Esophagus (tissue), 2 donors: ENCODE measurements at regions not wholly inside any gene's neighbourhood (a gene's known extent, or its start where the extent isn't known, plus 50 kb on each side); places are given as distances from the start of the nearest gene placed in this dataset.

Experiments
- H3K27ac ChIP-seq, 2 donors: one replicate each; pipeline ENCODE4 v1.5.1; 2013; ENCODE audit warnings: low read depth in 2 of 2, mild to moderate bottlenecking in 2 of 2, inconsistent platforms in 1 of 2, low read length in 1 of 2, moderate library complexity in 1 of 2
- H3K27me3 ChIP-seq, 2 donors: one replicate each; pipeline ENCODE4 v1.6.1; 2013; ENCODE audit warnings: low read length in 2 of 2, control low read depth in 1 of 2, mild to moderate bottlenecking in 1 of 2; ENCODE audit not compliant: insufficient read depth in 2 of 2, control insufficient read depth in 1 of 2
- H3K36me3 ChIP-seq, 2 donors: one replicate each; pipeline ENCODE4 v1.6.1; 2013; ENCODE audit warnings: low read length in 1 of 2; ENCODE audit not compliant: control insufficient read depth in 2 of 2, insufficient read depth in 2 of 2
- H3K4me1 ChIP-seq, 2 donors: one replicate each; pipeline ENCODE4 v1.6.1; 2013; ENCODE audit warnings: low read length in 1 of 2; ENCODE audit not compliant: control insufficient read depth in 2 of 2, insufficient read depth in 2 of 2
- H3K4me3 ChIP-seq, 2 donors: one replicate each; pipeline ENCODE4 v1.5.1; 2013; ENCODE audit warnings: low read length in 2 of 2, mild to moderate bottlenecking in 2 of 2, low read depth in 1 of 2, moderate library complexity in 1 of 2
- H3K9me3 ChIP-seq, 2 donors: one replicate each; pipeline ENCODE4 v1.6.1; 2013; ENCODE audit warnings: mild to moderate bottlenecking in 2 of 2, low read depth in 1 of 2, low read length in 1 of 2, moderate library complexity in 1 of 2; ENCODE audit not compliant: control insufficient read depth in 2 of 2, insufficient read depth in 1 of 2
- WGBS, 2 donors: extraction: QIAGEN DNeasy Blood & Tissue Kit; methylation state at CpG; one replicate each; pipeline ENCODE4 v1.1.7; 2013; 5-methylcytosine and 5-hydroxymethylcytosine counted together
- donor health status: healthy with polysubstance abuse.
- donor health status: Bipolar disorder and iron deficiency.

DNA sequence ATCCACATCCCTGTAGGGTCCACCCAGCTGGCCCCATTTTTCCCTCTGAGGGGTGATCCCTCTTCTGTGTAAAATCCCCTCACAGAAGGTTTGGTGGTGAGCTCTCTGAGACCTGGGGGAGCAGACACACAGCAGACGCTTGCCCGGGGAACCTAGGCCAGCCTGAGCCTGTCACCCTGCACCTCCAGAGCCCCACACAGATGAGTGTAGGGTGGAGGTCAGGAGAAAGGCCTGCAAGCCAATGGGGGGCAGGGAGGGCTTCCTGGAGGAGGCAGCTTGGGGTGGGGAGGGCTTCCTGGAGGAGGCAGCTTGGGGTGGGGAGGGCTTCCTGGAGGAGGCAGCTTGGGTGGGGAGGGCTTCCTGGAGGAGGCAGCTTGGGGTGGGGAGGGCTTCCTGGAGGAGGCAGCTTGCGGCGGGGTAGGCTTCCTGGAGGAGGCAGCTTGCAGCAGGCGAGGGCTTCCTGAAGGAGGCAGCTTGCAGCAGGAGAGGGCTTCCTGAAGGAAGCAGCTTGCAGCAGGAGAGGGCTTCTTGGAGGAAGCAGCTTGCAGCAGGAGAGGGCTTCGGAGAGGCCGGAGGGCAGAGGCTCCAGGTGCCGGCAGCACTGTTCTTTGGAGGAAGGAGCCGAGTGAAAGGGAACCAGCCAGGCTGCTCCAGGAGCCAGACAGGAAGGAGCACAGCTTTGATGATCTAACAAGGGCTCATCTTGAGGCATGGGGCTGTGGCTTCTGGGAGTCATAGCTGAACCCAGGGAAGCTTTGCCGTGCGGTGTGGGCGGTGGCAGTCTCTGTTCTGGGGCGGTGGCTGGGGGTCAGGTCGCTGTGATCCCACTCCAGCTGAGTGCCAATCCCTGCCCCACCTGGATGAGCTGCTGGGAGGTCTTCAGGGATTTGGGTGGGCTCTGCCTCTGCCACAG, 83.7 kb upstream of the ZNF469 start:
- Histone ChIP-seq H3K4me1 (peaks cover 0 to 14% of the 10 kb centered on the region in 2 donors), H3K9me3 (peaks cover 0 to 6% of the 10 kb centered on the region in 2 donors), H3K27ac (no peak overlapping the region), H3K36me3 (no peaks in the 10 kb centered on the region), H3K4me3 (no peak overlapping the region), H3K27me3 (no peaks in the 10 kb centered on the region)
- WGBS, 2 donors: 49 to 61% methylated on average over 14 of the region's 14 CpGs

DNA sequence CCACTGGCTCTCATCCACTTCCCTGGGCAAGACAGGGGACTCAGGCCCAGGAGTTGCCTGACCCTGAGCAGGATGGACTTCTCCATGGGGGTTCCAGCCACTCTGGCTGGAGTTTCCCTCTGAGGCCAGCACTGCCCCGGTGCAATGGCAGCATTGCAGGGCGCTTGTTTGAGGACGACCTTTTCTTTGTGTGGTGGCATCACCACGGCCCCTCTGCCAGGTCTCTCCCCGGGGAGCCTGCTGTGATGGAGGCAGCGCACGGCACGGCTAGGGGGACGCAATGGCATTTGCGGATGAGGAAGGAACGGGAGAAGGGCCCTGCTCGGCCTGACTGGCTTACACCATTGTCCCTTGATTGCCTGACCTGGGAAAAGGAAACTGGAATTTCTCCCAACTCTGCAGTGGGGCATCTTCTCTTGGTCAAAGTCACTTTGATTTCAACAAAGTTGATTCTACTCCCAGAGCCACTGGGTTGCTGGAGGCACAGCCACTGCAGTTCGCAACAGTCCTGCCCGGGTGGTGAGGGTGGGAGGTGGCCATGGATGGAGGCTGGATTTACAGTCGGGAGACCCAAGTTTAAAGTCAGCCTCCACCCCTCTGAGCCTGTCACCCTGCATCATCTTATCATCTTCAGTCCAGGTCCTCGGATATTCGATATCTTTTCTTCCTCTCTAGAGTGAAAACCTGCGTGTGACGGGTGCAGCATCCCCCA, 82.9 kb upstream of the ZNF469 start:
- H3K9me3 ChIP-seq: peaks cover 0 to 6% of the 10 kb centered on the region in 2 donors
- WGBS, 2 donors: 89 to 90% methylated on average over 19 of the region's 19 CpGs
- H3K4me1 ChIP-seq: peaks cover 0 to 14% of the 10 kb centered on the region in 2 donors
- no peak overlapping the region for H3K4me3 ChIP-seq
- H3K27ac ChIP-seq: no peak overlapping the region
- H3K36me3 ChIP-seq: no peaks in the 10 kb centered on the region
- H3K27me3 ChIP-seq: no peaks in the 10 kb centered on the region

DNA sequence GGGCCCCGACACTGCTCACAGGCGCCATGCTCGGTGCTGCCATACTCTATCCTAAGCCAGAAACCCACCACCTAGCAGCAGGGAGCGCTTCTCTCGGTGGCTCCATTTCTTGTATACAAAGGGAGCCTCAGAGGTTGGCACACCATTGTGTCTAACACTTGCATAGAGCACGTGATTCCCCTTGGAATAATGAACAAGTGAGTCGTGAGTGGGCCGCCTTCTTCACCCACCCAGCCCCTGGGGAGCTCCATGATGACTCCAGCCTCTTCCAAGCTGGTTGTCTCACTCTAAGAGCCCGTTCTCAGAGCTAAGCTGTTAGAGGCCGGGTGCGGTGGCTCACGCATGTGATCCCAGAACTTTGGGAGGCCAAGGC, 82.3 kb upstream of the ZNF469 start:
- Histone ChIP-seq H3K27ac (no peak overlapping the region), H3K4me3 (no peak overlapping the region), H3K27me3 (no peaks in the 10 kb centered on the region), H3K36me3 (no peaks in the 10 kb centered on the region), H3K4me1 (peaks cover 0 to 19% of the 10 kb centered on the region in 2 donors), H3K9me3 (peaks cover 0 to 10% of the 10 kb centered on the region in 2 donors)
- 86 to 88% methylated on average over 12 of the region's 12 CpGs for WGBS, 2 donors

DNA sequence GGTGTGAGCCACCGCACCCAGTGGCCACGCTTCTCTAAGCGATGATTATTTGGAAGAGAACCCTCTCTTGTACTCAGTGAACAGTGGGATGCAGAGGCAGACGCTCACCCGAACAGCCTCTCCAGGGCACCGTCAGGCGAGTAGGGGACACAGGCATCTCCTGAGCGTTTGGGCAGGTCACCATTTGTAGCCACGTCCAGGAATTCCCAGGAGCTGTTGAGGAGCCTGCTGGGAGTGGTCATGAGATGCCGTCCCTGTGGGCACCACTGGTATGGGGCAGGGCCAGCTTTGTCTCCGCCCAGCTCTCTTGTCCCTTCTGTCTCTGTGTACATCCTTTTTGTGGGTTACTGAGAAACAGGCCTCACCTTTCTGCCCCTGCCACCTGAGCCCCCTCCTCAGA, 81.3 kb upstream of the ZNF469 start:
- Histone ChIP-seq H3K27ac (no peak overlapping the region), H3K4me1 (peaks cover 0 to 20% of the 10 kb centered on the region in 2 donors), H3K36me3 (no peaks in the 10 kb centered on the region), H3K27me3 (no peaks in the 10 kb centered on the region), H3K9me3 (peaks cover 0 to 9% of the 10 kb centered on the region in 2 donors), H3K4me3 (no peak overlapping the region)
- WGBS, 2 donors: 85 to 90% methylated on average over 11 of the region's 11 CpGs

DNA sequence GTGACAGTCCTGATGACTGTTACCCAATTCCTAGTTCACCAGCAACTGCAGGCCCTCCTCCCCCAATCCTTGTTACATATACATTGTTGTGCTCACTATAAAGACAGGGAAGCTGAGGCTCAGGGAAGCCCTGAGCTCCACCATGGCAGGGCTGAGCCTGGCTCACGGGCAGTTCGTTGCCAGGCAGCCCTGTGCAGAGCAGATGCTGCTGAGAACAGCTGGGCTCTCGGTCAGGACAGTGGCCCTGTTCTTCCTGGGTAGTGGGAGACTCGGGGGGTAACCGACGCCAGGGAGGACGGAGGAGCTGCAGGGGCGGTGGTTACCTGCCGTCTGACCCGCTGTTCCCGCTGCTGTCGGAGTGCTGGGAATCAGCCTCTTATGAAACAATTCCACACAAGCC, 80.9 kb upstream of the ZNF469 start:
- WGBS, 2 donors: 51 to 73% methylated on average over 12 of the region's 12 CpGs
- H3K27ac ChIP-seq: no peak overlapping the region
- H3K4me3 ChIP-seq: no peak overlapping the region
- peaks cover 0 to 15% of the 10 kb centered on the region in 2 donors for H3K4me1 ChIP-seq
- H3K36me3 ChIP-seq: no peaks in the 10 kb centered on the region
- peaks cover 0 to 6% of the 10 kb centered on the region in 2 donors for H3K9me3 ChIP-seq
- no peaks in the 10 kb centered on the region for H3K27me3 ChIP-seq

DNA sequence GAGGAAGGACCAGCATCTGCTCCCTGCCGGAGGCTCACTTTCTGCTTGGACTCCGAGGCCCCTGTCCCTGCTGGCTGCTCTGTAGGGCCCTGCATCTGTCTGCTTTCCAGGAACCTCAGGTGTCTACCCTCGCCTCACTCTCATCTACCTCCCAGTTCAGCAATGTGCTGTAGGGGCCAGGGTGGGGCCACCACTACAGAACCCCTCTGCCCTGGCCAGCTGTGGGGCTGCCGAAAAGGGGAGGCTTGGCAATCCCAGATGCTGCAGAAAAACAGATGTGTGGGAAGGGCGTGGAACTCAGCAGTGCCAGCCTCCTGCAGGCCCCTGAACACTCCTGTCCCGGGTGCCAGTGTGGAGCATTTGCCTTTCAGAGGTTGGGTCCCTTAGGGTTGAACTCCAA, 80.1 kb upstream of the ZNF469 start:
- H3K9me3 ChIP-seq: peaks cover 0 to 6% of the 10 kb centered on the region in 2 donors
- H3K27ac ChIP-seq: no peak overlapping the region
- no peak overlapping the region for H3K4me3 ChIP-seq
- WGBS, 2 donors: 80 to 84% methylated on average over 6 of the region's 6 CpGs
- H3K4me1 ChIP-seq: peaks cover 0 to 15% of the 10 kb centered on the region in 2 donors
- no peaks in the 10 kb centered on the region for H3K36me3 ChIP-seq
- no peaks in the 10 kb centered on the region for H3K27me3 ChIP-seq

DNA sequence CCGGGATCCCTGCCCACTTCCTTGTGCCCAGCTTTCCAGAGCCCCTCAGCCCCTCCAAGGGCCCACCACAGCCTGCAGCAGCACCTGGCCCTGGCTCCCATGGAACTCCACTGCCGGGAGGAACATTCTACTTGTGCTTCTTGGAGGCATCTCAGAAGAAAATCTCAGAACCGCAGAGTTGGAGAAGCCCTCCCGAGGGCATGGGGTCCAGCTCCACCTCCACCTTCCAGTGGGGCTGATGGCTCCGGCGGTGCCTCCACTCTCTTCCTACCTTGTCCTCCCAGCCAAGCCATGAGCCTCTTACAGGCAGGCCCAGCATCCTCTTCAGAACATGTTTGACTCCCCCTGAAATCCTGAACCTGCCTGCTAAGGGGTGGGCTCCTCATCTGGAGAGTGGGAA, 79.4 kb upstream of the ZNF469 start:
- H3K9me3 ChIP-seq: peaks cover 0 to 6% of the 10 kb centered on the region in 2 donors
- H3K4me3 ChIP-seq: no peak overlapping the region
- H3K27ac ChIP-seq: no peak overlapping the region
- WGBS, 2 donors: 78 to 81% methylated on average over 6 of the region's 6 CpGs
- H3K27me3 ChIP-seq: no peaks in the 10 kb centered on the region
- peaks cover 0 to 11% of the 10 kb centered on the region in 2 donors for H3K4me1 ChIP-seq
- H3K36me3 ChIP-seq: no peaks in the 10 kb centered on the region

DNA sequence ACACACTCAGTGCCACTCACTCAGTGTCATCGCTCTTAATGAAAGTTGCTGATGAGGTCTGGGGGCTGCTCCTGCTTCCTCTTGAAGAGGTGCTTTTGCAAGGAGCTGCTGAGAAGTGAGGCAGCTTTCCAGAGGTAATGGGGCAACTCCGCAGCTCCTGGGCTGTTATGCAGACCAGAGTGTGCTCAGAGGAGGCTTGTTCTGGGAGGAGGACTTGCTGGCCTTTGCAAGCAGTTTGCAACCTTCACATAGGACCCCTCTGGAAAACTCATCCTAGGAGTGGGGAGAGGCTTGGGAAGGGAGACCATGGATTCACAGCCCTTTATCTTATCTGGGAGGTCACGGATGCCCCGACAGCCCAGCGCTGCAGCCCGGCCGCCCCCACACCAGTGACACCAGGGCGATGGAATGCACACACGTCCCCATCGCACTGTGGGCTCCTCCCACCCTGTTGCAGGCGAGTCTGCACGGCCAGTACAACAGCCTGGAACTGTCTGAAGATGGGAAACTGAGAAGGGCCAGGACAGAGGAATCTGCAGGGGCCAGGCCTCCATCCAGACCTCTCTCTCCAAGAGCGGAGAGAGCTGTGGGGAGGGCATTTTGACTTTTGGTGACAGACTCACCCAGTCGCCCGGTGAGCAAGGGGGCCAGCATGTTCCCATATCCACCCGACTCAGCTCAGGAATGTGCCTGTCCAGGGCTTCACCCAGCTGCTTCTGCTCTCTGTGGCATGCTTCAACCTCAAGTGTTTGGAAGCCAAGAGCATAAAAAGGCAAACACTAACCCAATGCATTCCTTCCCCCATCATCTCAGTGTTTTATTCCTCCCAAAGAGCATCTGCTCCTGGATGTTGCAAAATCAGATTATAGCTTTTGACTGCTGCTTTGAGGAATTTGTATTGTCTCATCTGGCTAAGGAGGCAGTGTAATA, 78.6 kb upstream of the ZNF469 start:
- 41 to 47% methylated on average over 16 of the region's 16 CpGs for WGBS, 2 donors
- no peaks in the 10 kb centered on the region for H3K36me3 ChIP-seq
- H3K27me3 ChIP-seq: no peaks in the 10 kb centered on the region
- H3K4me3 ChIP-seq: no peak overlapping the region
- H3K4me1 ChIP-seq: peaks cover 0 to 11% of the 10 kb centered on the region in 2 donors
- H3K9me3 ChIP-seq: peaks cover 0 to 6% of the 10 kb centered on the region in 2 donors
- no peak overlapping the region for H3K27ac ChIP-seq

DNA sequence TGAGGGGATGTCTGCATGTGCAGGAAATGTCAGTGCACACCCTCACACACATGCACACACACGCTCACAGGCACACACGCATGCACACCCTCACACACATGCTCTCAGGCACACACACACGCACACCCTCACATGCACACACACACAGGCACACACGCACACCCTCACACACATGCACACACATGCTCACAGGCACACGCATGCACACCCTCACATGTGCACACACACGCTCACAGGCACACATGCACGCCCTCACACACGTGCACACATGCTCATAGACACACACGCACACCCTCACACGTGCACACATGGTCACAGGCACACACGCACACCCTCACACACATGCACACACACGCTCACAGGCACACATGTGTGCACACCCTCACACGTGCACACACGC, 77.6 kb upstream of the ZNF469 start:
- Histone ChIP-seq H3K4me3 (no peak overlapping the region), H3K27ac (no peak overlapping the region), H3K27me3 (no peaks in the 10 kb centered on the region), H3K9me3 (peaks cover 0 to 6% of the 10 kb centered on the region in 2 donors), H3K4me1 (peaks cover 0 to 7% of the 10 kb centered on the region in 2 donors), H3K36me3 (no peaks in the 10 kb centered on the region)
- WGBS, 2 donors: 94 to 95% methylated on average over 14 of the region's 14 CpGs
